ENCODE measurements at regions not wholly inside any gene's neighbourhood (a gene's known extent, or its start where the extent isn't known, plus 50 kb on each side); places are given as distances from the start of the nearest gene placed in this dataset.

DNA sequence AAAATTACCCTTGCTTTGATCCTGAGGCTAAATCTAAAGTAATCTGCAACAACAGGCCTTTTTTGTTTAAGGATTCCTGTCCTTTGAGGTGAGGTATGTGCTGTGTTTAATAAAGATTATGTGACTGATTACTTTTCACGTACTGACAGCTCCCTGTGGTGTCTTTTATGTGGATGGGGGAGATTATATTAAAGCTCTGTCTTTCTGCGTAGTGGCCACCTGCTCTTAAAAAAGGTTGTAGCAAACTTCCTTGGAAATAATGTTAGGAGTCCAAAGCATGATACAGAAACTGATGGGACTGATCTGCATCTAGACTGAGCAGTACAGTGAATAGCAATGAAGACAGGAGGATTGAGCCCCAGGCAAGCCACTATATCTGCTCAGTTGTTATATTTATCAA, 453.0 kb upstream of the GOLIM4 start:
- H2BK5ac ChIP-seq (ENCODE audit: low read depth, low read length, poor library complexity, severe bottlenecking): no peak overlapping the region
- no peak for TF ChIP-seq MAFK (IDR thresholded peaks at IDR 0.05; ENCODE audit: low read depth, low read length)
- no peak for TF ChIP-seq BHLHE40 (IDR thresholded peaks at IDR 0.05; ENCODE audit: low read depth, low read length)
- no peak for TF ChIP-seq FOS (IDR thresholded peaks at IDR 0.05; ENCODE audit: low read depth, low read length)
- TF ChIP-seq ELK1 (IDR thresholded peaks at IDR 0.05; ENCODE audit: borderline replicate concordance, low read depth, low read length): no peak
- TF ChIP-seq USF2 (IDR thresholded peaks at IDR 0.05; ENCODE audit: low read depth, low read length): no peak
- no peak for TF ChIP-seq MXI1 (IDR thresholded peaks at IDR 0.05; ENCODE audit: borderline replicate concordance, low read depth, low read length)
- TF ChIP-seq, protein P1, sequence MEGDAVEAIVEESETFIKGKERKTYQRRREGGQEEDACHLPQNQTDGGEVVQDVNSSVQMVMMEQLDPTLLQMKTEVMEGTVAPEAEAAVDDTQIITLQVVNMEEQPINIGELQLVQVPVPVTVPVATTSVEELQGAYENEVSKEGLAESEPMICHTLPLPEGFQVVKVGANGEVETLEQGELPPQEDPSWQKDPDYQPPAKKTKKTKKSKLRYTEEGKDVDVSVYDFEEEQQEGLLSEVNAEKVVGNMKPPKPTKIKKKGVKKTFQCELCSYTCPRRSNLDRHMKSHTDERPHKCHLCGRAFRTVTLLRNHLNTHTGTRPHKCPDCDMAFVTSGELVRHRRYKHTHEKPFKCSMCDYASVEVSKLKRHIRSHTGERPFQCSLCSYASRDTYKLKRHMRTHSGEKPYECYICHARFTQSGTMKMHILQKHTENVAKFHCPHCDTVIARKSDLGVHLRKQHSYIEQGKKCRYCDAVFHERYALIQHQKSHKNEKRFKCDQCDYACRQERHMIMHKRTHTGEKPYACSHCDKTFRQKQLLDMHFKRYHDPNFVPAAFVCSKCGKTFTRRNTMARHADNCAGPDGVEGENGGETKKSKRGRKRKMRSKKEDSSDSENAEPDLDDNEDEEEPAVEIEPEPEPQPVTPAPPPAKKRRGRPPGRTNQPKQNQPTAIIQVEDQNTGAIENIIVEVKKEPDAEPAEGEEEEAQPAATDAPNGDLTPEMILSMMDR (conservative IDR thresholded peaks at IDR 0.05; ENCODE audit: low read depth, low read length): no peak
- no peak for TF ChIP-seq SMC3 (IDR thresholded peaks at IDR 0.05; ENCODE audit: low read depth, low read length)
- no peak for TF ChIP-seq RCOR1 (IDR thresholded peaks at IDR 0.05; ENCODE audit: insufficient replicate concordance, low read length)
- no peak for TF ChIP-seq RAD21 (IDR thresholded peaks at IDR 0.05; ENCODE audit: low read length)
- TF ChIP-seq NFE2L2 (IDR thresholded peaks at IDR 0.05; ENCODE audit: low read depth, low read length): no peak
- no peak for TF ChIP-seq CHD1 (IDR thresholded peaks at IDR 0.05; ENCODE audit: low read depth, low read length)
- TF ChIP-seq POLR2A (IDR thresholded peaks at IDR 0.05; ENCODE audit: low read depth, low read length): no peak
- TF ChIP-seq MAZ (IDR thresholded peaks at IDR 0.05; ENCODE audit: borderline replicate concordance, low read depth, low read length): no peak
- TF ChIP-seq RFX5 (IDR thresholded peaks at IDR 0.05; ENCODE audit: low read depth, low read length): no peak
- no peak overlapping the region for H3K4me2 ChIP-seq (ENCODE audit: low read depth, low read length)
- DNase-seq: no peak
- H4K8ac ChIP-seq (ENCODE audit: low read depth in 2 of 2, low read length in 2 of 2): no peak overlapping the region
- H3K4ac ChIP-seq (ENCODE audit: low read depth, low read length): no peak overlapping the region
- no peaks in the 10 kb centered on the region for H3K9me3 ChIP-seq (ENCODE audit: control insufficient read depth, insufficient read depth, low read length)
- H3K18ac ChIP-seq (ENCODE audit: low read depth, low read length): no peak overlapping the region
- H4K5ac ChIP-seq (ENCODE audit: low read depth, low read length): no peak overlapping the region
- no peak for ATAC-seq (ENCODE audit: low read depth)
- no peak overlapping the region for H2BK15ac ChIP-seq (ENCODE audit: low read depth, low read length)
- no peak overlapping the region for H2BK120ac ChIP-seq (ENCODE audit: low read depth, low read length)
- no peak overlapping the region for H3K4me3 ChIP-seq (ENCODE audit: insufficient read depth, low read depth, low read length)
- CTCF ChIA-PET: interaction anchor here (0.7 to 0.8 kb wide), 2 partner anchors 28 to 355 kb away, joined by 3 to 4 read pairs; no protein-coding TSS in a partner anchor
- no peak overlapping the region for H3K27ac ChIP-seq (ENCODE audit: insufficient read depth, low read length)
- no peak overlapping the region for H2AK9ac ChIP-seq (replicated peaks; ENCODE audit: low read depth, low read length, poor library complexity)
- no peak overlapping the region for H3K56ac ChIP-seq (ENCODE audit: extremely low read depth, insufficient read depth, low read length)
- intact Hi-C loops (cut with micrococcal nuclease) (no loop called here), in situ Hi-C loops (cut with MboI; ENCODE audit: low sequenced_read_pairs) (no loop called here), dilution Hi-C loops (cut with HindIII; ENCODE audit: low sequenced_read_pairs, unreplicated experiment) (no loop called here)
- H2AFZ ChIP-seq (replicated peaks; ENCODE audit: low read length, poor library complexity): no peak overlapping the region
- H3K27me3 ChIP-seq (ENCODE audit: control insufficient read depth, insufficient read depth, low read length): no peaks in the 10 kb centered on the region
- peaks cover 2% of the 10 kb centered on the region; the same call in 1 of the 2 replicates for H3K4me1 ChIP-seq (ENCODE audit: control insufficient read depth, insufficient read depth, low read length)
- no peaks in the 10 kb centered on the region for H3K36me3 ChIP-seq (ENCODE audit: control insufficient read depth, insufficient read depth, low read length)
- H3K9me1 ChIP-seq (ENCODE audit: insufficient read depth, low read length): no peaks in the 10 kb centered on the region
- H2BK20ac ChIP-seq (ENCODE audit: low read depth, low read length): no peak overlapping the region
- no TSS peak for BruUV-seq (replicated peaks)
- H4K20me1 ChIP-seq (ENCODE audit: insufficient read depth, low read length): no peaks in the 10 kb centered on the region
- H3K79me1 ChIP-seq (ENCODE audit: low read depth in 1 of 2, low read length in 2 of 2): no peaks in the 10 kb centered on the region
- H4K91ac ChIP-seq (ENCODE audit: insufficient read depth, low read depth, low read length): no peak overlapping the region
- no CpG with 5 or more reads among the region's 2 CpGs for WGBS, 2 experiments (ENCODE audit: extremely low coverage in 2 of 2, insufficient read length in 1 of 2)
- no peak overlapping the region for H3K14ac ChIP-seq (replicated peaks; ENCODE audit: low read depth, low read length)
- H3K23ac ChIP-seq (ENCODE audit: low read depth, low read length): no peak overlapping the region
- H2AK5ac ChIP-seq (ENCODE audit: low read depth, low read length): no peak overlapping the region
- no peak overlapping the region for H3K9ac ChIP-seq (ENCODE audit: low read depth, low read length)
- POLR2A ChIA-PET (ENCODE audit: unreplicated experiment): no interaction called here
